ENCODE measurements at regions not wholly inside any gene's neighbourhood (a gene's known extent, or its start where the extent isn't known, plus 50 kb on each side); places are given as distances from the start of the nearest gene placed in this dataset.

DNA sequence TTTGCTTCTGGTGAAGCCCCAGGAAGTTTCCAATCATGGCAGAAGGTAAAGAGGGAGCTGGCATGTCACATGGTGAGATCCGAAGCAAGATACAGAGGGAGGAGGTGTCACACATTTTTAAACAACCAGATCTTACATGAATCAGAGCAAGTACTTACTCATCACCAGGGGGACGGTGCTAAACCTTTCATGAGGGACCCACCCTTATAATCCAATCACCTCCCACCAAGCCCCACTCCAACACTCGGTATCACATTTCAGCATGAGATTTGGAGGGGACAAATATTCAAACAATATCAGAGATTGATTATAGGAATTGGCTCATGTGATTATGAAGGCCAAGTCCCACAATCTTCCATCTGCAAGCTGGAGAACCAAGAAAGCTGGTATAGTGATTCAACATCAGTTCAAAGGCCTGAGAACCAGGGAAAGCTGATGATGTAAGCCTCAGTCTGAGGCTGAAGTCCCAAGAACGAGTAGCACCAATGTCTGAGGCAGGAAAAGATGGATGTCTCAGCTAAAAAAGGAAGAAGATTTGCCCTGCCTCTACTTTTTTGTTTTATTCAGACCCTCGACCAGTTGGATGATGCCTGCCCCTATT lies 58.6 kb upstream of the WDFY2 start:
- Histone ChIP-seq H3K79me2 (ENCODE audit: insufficient read depth, low read length) (no peaks in the 10 kb centered on the region), H3K27me3 (ENCODE audit: insufficient read depth, low read length, poor library complexity, severe bottlenecking) (no peaks in the 10 kb centered on the region), H3K4me3 (ENCODE audit: low read length, poor library complexity, severe bottlenecking) (no peak overlapping the region), H3K9ac (ENCODE audit: low read depth, low read length, poor library complexity, severe bottlenecking) (no peak overlapping the region), H3F3A (ENCODE audit: low read depth) (no peaks in the 10 kb centered on the region), H4K20me1 (ENCODE audit: insufficient read depth, low read length, poor library complexity, severe bottlenecking) (no peaks in the 10 kb centered on the region), H3K9me2 (replicated peaks; ENCODE audit: low read depth, low read length) (no peaks in the 10 kb centered on the region), H2AFZ (ENCODE audit: low read length) (no peak overlapping the region), H3K4me1 (ENCODE audit: insufficient read depth, low read length, poor library complexity, severe bottlenecking) (peaks cover 49% of the 10 kb centered on the region), H3K9me3 (ENCODE audit: insufficient read depth, low read depth, low read length) (no peaks in the 10 kb centered on the region), H3K36me3 (ENCODE audit: insufficient read depth, low read length) (no peaks in the 10 kb centered on the region), H3K4me2 (ENCODE audit: low read depth, low read length, poor library complexity, severe bottlenecking) (no peak overlapping the region)
- no peak for TF ChIP-seq EZH2phosphoT487 (IDR thresholded peaks at IDR 0.05; ENCODE audit: borderline replicate concordance)
- TF ChIP-seq, protein P1, sequence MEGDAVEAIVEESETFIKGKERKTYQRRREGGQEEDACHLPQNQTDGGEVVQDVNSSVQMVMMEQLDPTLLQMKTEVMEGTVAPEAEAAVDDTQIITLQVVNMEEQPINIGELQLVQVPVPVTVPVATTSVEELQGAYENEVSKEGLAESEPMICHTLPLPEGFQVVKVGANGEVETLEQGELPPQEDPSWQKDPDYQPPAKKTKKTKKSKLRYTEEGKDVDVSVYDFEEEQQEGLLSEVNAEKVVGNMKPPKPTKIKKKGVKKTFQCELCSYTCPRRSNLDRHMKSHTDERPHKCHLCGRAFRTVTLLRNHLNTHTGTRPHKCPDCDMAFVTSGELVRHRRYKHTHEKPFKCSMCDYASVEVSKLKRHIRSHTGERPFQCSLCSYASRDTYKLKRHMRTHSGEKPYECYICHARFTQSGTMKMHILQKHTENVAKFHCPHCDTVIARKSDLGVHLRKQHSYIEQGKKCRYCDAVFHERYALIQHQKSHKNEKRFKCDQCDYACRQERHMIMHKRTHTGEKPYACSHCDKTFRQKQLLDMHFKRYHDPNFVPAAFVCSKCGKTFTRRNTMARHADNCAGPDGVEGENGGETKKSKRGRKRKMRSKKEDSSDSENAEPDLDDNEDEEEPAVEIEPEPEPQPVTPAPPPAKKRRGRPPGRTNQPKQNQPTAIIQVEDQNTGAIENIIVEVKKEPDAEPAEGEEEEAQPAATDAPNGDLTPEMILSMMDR (conservative IDR thresholded peaks at IDR 0.05; ENCODE audit: low read length): no peak

DNA sequence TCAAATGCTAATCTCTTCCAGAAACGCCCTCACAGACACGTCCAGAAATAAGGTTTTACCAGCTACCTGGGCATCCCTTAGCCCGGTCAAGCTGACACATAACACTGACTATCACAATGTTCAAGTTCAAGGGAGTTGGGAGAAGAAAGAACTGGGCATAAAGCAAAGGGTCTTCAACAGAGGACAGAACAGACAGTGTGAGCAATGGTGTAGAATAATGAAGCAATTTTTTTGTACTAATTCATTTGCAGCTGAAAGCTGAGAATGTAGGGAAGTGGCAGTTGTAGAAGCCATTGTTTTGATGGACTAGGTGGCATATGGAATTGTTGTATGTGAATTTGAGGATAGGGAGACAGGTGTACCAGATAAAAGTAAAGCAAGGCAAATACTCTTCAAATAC lies 58.1 kb upstream of the WDFY2 start:
- Histone ChIP-seq H3K9me2 (replicated peaks; ENCODE audit: low read depth, low read length) (no peaks in the 10 kb centered on the region), H3K4me1 (ENCODE audit: insufficient read depth, low read length, poor library complexity, severe bottlenecking) (peaks cover 49% of the 10 kb centered on the region), H2AFZ (ENCODE audit: low read length) (no peak overlapping the region), H3K9me3 (ENCODE audit: insufficient read depth, low read depth, low read length) (no peaks in the 10 kb centered on the region), H3K4me2 (ENCODE audit: low read depth, low read length, poor library complexity, severe bottlenecking) (no peak overlapping the region), H3K27me3 (ENCODE audit: insufficient read depth, low read length, poor library complexity, severe bottlenecking) (no peaks in the 10 kb centered on the region), H3K4me3 (ENCODE audit: low read length, poor library complexity, severe bottlenecking) (no peak overlapping the region), H3K79me2 (ENCODE audit: insufficient read depth, low read length) (no peaks in the 10 kb centered on the region), H3K36me3 (ENCODE audit: insufficient read depth, low read length) (no peaks in the 10 kb centered on the region), H3K9ac (ENCODE audit: low read depth, low read length, poor library complexity, severe bottlenecking) (no peak overlapping the region), H3F3A (ENCODE audit: low read depth) (no peaks in the 10 kb centered on the region), H4K20me1 (ENCODE audit: insufficient read depth, low read length, poor library complexity, severe bottlenecking) (no peaks in the 10 kb centered on the region)
- TF ChIP-seq, protein P1 (conservative IDR thresholded peaks at IDR 0.05; ENCODE audit: low read length): no peak
- TF ChIP-seq EZH2phosphoT487 (IDR thresholded peaks at IDR 0.05; ENCODE audit: borderline replicate concordance): no peak

DNA sequence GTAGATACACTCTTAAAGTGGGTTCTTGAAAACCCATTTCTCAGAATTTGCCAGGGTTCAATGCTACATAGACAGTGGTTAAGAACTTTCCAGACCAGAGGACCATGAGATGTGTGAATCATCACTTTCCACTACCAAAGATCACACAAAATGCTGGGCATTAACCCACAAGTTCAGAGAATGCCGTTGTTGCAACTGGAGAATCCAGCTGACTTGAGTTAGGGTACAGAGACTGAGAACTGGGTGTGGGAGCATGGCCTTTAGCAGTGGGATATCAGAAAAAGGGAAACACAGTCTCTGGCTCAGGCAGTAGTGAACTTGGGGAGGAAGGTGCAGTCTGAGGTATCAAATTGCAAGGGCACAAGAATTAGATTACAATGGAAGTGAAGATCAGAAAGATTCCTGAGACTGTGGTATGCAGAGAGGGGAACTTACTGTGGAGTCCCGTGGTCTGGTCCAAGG lies 51.5 kb upstream of the WDFY2 start:
- Histone ChIP-seq H2AFZ (ENCODE audit: low read length) (no peak overlapping the region), H4K20me1 (ENCODE audit: insufficient read depth, low read length, poor library complexity, severe bottlenecking) (no peaks in the 10 kb centered on the region), H3F3A (ENCODE audit: low read depth) (no peaks in the 10 kb centered on the region; the same call in 1 of the 2 replicates), H3K9ac (ENCODE audit: low read depth, low read length, poor library complexity, severe bottlenecking) (no peak overlapping the region), H3K27me3 (ENCODE audit: insufficient read depth, low read length, poor library complexity, severe bottlenecking) (no peaks in the 10 kb centered on the region), H3K79me2 (ENCODE audit: insufficient read depth, low read length) (no peaks in the 10 kb centered on the region), H3K9me2 (replicated peaks; ENCODE audit: low read depth, low read length) (no peaks in the 10 kb centered on the region), H3K4me1 (ENCODE audit: insufficient read depth, low read length, poor library complexity, severe bottlenecking) (peaks cover 27% of the 10 kb centered on the region), H3K4me3 (ENCODE audit: low read length, poor library complexity, severe bottlenecking) (no peak overlapping the region), H3K9me3 (ENCODE audit: insufficient read depth, low read depth, low read length) (no peaks in the 10 kb centered on the region), H3K4me2 (ENCODE audit: low read depth, low read length, poor library complexity, severe bottlenecking) (no peak overlapping the region), H3K36me3 (ENCODE audit: insufficient read depth, low read length) (no peaks in the 10 kb centered on the region)
- TF ChIP-seq EZH2phosphoT487 (IDR thresholded peaks at IDR 0.05; ENCODE audit: borderline replicate concordance): no peak
- TF ChIP-seq, protein P1 (conservative IDR thresholded peaks at IDR 0.05; ENCODE audit: low read length): no peak
